ENCODE measurements at regions not wholly inside any gene's neighbourhood (a gene's known extent, or its start where the extent isn't known, plus 50 kb on each side); places are given as distances from the start of the nearest gene placed in this dataset.
"Not testable (repeated sequence)": the region's sequence is repeated elsewhere in the genome, so short reads cannot be mapped to it uniquely, and the experiment has no call there.

GRCh38 chr14:53306267-53306721 is 153.2 kb upstream of the DDHD1 start:
- no peak for DNase-seq (ENCODE audit: low read depth, low spot score)

- DNase-seq (ENCODE audit: low read depth, low spot score): no peak
Observed at GRCh38 chr14:53304726-53305381, 151.7 kb upstream of the DDHD1 start.

GRCh38 chr14:53295985-53296582 is 143.0 kb upstream of the DDHD1 start:
- no peak for DNase-seq (ENCODE audit: low read depth, low spot score)

- DNase-seq (ENCODE audit: low read depth, low spot score): no peak
Observed at GRCh38 chr14:53295372-53295771, 142.2 kb upstream of the DDHD1 start.

GRCh38 chr14:53286301-53286700 is 133.2 kb upstream of the DDHD1 start:
- DNase-seq (ENCODE audit: low read depth, low spot score): no peak

GRCh38 chr14:53285821-53286220 is 132.7 kb upstream of the DDHD1 start:
- DNase-seq (ENCODE audit: low read depth, low spot score): no peak

- DNase-seq (ENCODE audit: low read depth, low spot score): no peak
Observed at GRCh38 chr14:53285064-53285463, 131.9 kb upstream of the DDHD1 start.

- DNase-seq (ENCODE audit: low read depth, low spot score): peak; percentile 15
Observed at GRCh38 chr14:53278602-53279506, 125.7 kb upstream of the DDHD1 start.

- no peak for DNase-seq (ENCODE audit: low read depth, low spot score)
Observed at GRCh38 chr14:53273671-53274072, 120.5 kb upstream of the DDHD1 start.

- DNase-seq (ENCODE audit: low read depth, low spot score): no peak
Observed at GRCh38 chr14:53265025-53265424, 111.9 kb upstream of the DDHD1 start.

GRCh38 chr14:53260928-53261327 is 107.8 kb upstream of the DDHD1 start:
- DNase-seq (ENCODE audit: low read depth, low spot score): no peak

- DNase-seq (ENCODE audit: low read depth, low spot score): no peak
Observed at GRCh38 chr14:53260286-53260685, 107.2 kb upstream of the DDHD1 start.

- DNase-seq (ENCODE audit: low read depth, low spot score): no peak
Observed at GRCh38 chr14:53252141-53252540, 99.0 kb upstream of the DDHD1 start.

GRCh38 chr14:53249059-53249458 is 95.9 kb upstream of the DDHD1 start:
- DNase-seq (ENCODE audit: low read depth, low spot score): no peak

GRCh38 chr14:53247596-53248370 is 94.7 kb upstream of the DDHD1 start:
- DNase-seq (ENCODE audit: low read depth, low spot score): no peak

- DNase-seq (ENCODE audit: low read depth, low spot score): not testable (repeated sequence)
Observed at GRCh38 chr14:53242898-53243297, 89.8 kb upstream of the DDHD1 start.

GRCh38 chr14:53237488-53237887 is 84.4 kb upstream of the DDHD1 start:
- DNase-seq (ENCODE audit: low read depth, low spot score): no peak

- DNase-seq (ENCODE audit: low read depth, low spot score): no peak
Observed at GRCh38 chr14:53236708-53237107, 83.6 kb upstream of the DDHD1 start.

GRCh38 chr14:53231171-53231570 is 78.0 kb upstream of the DDHD1 start:
- no peak for DNase-seq (ENCODE audit: low read depth, low spot score)

- DNase-seq (ENCODE audit: low read depth, low spot score): no peak
Observed at GRCh38 chr14:53228966-53229365, 75.8 kb upstream of the DDHD1 start.

GRCh38 chr14:53227154-53227718 is 74.1 kb upstream of the DDHD1 start:
- DNase-seq (ENCODE audit: low read depth, low spot score): no peak
